Liver (tissue), 8 donors: ENCODE measurements at regions not wholly inside any gene's neighbourhood (a gene's known extent, or its start where the extent isn't known, plus 50 kb on each side); places are given as distances from the start of the nearest gene placed in this dataset.

Source experiments
- DNase-seq: peaks from one replicate; pipeline ENCODE4 v3.0.0-alpha.2; 2017; ENCODE audit warnings: low spot score
- H3K27ac ChIP-seq, 2 donors: one replicate each; pipeline ENCODE4 v1.7.0; 2013; ENCODE audit warnings: inconsistent platforms in 2 of 2, low read length in 2 of 2, control low read depth in 1 of 2, low read depth in 1 of 2, mild to moderate bottlenecking in 1 of 2
- H3K27me3 ChIP-seq, 4 donors: one replicate each; pipeline versions ENCODE4 v1.6.1 to v1.7.0; 2013; ENCODE audit warnings: low read length in 3 of 4, inconsistent platforms in 1 of 4, mild to moderate bottlenecking in 1 of 4, moderate library complexity in 1 of 4; ENCODE audit not compliant: control insufficient read depth in 4 of 4, insufficient read depth in 4 of 4
- H3K36me3 ChIP-seq, 4 donors: one replicate each; pipeline versions ENCODE4 v1.6.1 to v1.7.0; 2013; ENCODE audit warnings: low read length in 3 of 4, mild to moderate bottlenecking in 3 of 4, low read depth in 1 of 4, moderate library complexity in 1 of 4; ENCODE audit not compliant: control insufficient read depth in 4 of 4, insufficient read depth in 3 of 4
- H3K4me1 ChIP-seq, 4 donors: one replicate each; pipeline versions ENCODE4 v1.6.1 to v1.7.0; 2013; ENCODE audit warnings: low read length in 3 of 4, mild to moderate bottlenecking in 3 of 4, moderate library complexity in 1 of 4; ENCODE audit not compliant: control insufficient read depth in 4 of 4, insufficient read depth in 4 of 4
- H3K4me3 ChIP-seq, 3 donors: one replicate each; pipeline versions ENCODE4 v1.6.1 to v1.7.0; 2013; ENCODE audit warnings: low read length in 3 of 3, control low read depth in 1 of 3, low read depth in 1 of 3, mild to moderate bottlenecking in 1 of 3
- H3K9ac ChIP-seq, 2 donors: one replicate each; pipeline ENCODE4 v1.7.0; 2013; ENCODE audit warnings: low read length in 2 of 2, mild to moderate bottlenecking in 2 of 2, moderate library complexity in 2 of 2, control low read depth in 1 of 2, low read depth in 1 of 2
- H3K9me3 ChIP-seq, 4 donors: one replicate each; pipeline versions ENCODE4 v1.6.1 to v1.7.0; 2013; ENCODE audit warnings: low read length in 3 of 4; ENCODE audit not compliant: control insufficient read depth in 4 of 4
- CTCF ChIP-seq: fragments of 150-350 bp; IDR thresholded peaks from 2 replicates; pipeline ENCODE4 v1.5.1; 2017; ENCODE audit warnings: improper control_type of control experiment, low read depth, low read length; ENCODE audit not compliant: missing input control
- EGR1 ChIP-seq, 2 donors: IDR thresholded peaks; 2 replicates each; pipeline ENCODE4 v1.6.1; 2016 to 2018; ENCODE audit warnings: antibody characterized with exemption in 2 of 2, low read depth in 2 of 2
- FOXA1 ChIP-seq: IDR thresholded peaks from 2 replicates; pipeline ENCODE4 v1.6.1; 2016; ENCODE audit warnings: antibody characterized with exemption
- FOXA2 ChIP-seq: IDR thresholded peaks from 2 replicates; pipeline ENCODE4 v1.6.1; 2016; ENCODE audit warnings: antibody characterized with exemption
- HNF4A ChIP-seq, 2 donors: conservative IDR thresholded peaks; 2 replicates each; pipeline ENCODE4 v1.6.1; 2016; ENCODE audit warnings: antibody characterized with exemption in 2 of 2, mild to moderate bottlenecking in 2 of 2
- HNF4G ChIP-seq: IDR thresholded peaks from 2 replicates; pipeline ENCODE4 v1.6.1; 2016; ENCODE audit warnings: antibody characterized with exemption
- JUND ChIP-seq, 2 donors: IDR thresholded peaks; 2 replicates each; pipeline ENCODE4 v1.6.1; 2016; ENCODE audit warnings: antibody characterized with exemption in 2 of 2
- NR2F2 ChIP-seq: IDR thresholded peaks from 2 replicates; pipeline ENCODE4 v1.6.1; 2016; ENCODE audit warnings: antibody characterized with exemption
- RAD21 ChIP-seq, 2 donors: IDR thresholded peaks; 2 replicates each; pipeline ENCODE4 v1.6.1; 2016; ENCODE audit warnings: antibody characterized with exemption in 2 of 2, mild to moderate bottlenecking in 2 of 2
- REST ChIP-seq: IDR thresholded peaks from 2 replicates; pipeline ENCODE4 v1.6.1; 2016; ENCODE audit warnings: antibody characterized with exemption, mild to moderate bottlenecking
- SP1 ChIP-seq: IDR thresholded peaks from 2 replicates; pipeline ENCODE4 v1.6.1; 2018; ENCODE audit warnings: antibody characterized with exemption, mild to moderate bottlenecking
- TAF1 ChIP-seq: conservative IDR thresholded peaks from 2 replicates; pipeline ENCODE4 v1.6.1; 2016; ENCODE audit warnings: antibody characterized with exemption, mild to moderate bottlenecking
- YY1 ChIP-seq: IDR thresholded peaks from 2 replicates; pipeline ENCODE4 v1.6.1; 2016; ENCODE audit warnings: antibody characterized with exemption, mild to moderate bottlenecking
- WGBS: extraction: QIAGEN DNeasy Blood & Tissue Kit; methylation state at CpG from one replicate; pipeline ENCODE4 v1.1.7; 2013; 5-methylcytosine and 5-hydroxymethylcytosine counted together
- TF ChIP-seq, protein P1 (sequence below): IDR thresholded peaks from 2 replicates; pipeline ENCODE4 v1.6.1; 2016; ENCODE audit warnings: antibody characterized with exemption
- TF ChIP-seq, protein P2 (sequence below): IDR thresholded peaks from 2 replicates; pipeline ENCODE4 v1.6.1; 2016; ENCODE audit warnings: antibody characterized with exemption
- donor health status: healthy.
- donor health status: healthy.
- donor health status: healthy.
- donor health status: healthy.
- donor health status: healthy.

DNA sequence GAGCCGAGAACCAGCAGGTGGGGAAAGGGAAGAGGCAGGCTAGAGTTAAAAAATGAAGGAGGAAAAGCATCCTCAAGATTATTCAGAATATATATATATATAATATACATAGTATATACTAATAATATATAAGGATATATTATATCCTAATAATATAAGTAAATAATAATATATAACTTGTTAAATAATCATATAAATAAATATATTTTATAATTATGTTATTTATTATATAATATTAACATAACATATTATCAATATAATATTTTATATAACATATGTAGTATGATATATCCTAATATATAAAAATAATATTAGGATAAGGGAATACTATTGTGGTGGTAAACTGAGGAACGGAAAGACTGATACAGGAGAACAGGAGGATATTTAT, 171.8 kb downstream of the TRIM27 start:
- Histone ChIP-seq H3K9ac (no peak overlapping the region), H3K9me3 (peaks cover 0 to 10% (median 3%) of the 10 kb centered on the region in 4 donors), H3K4me3 (no peak overlapping the region), H3K4me1 (no peaks in the 10 kb centered on the region), H3K27ac (no peak overlapping the region), H3K36me3 (no peaks in the 10 kb centered on the region), H3K27me3 (peaks cover 0 to 8% (median 5%) of the 10 kb centered on the region in 4 donors)
- TF ChIP-seq NR2F2 (no peak), RAD21 (IDR thresholded peaks at IDR 0.05) (no peak), SP1 (no peak), FOXA1 (no peak), CTCF (no peak), YY1 (no peak), FOXA2 (no peak), EGR1 (IDR thresholded peaks at IDR 0.05; ENCODE audit: low read depth in 2 of 2) (no peak), REST (no peak), TAF1 (no peak), HNF4G (no peak), JUND (IDR thresholded peaks at IDR 0.05) (no peak), HNF4A (conservative IDR thresholded peaks at IDR 0.05) (no peak)
- TF ChIP-seq, protein P1, sequence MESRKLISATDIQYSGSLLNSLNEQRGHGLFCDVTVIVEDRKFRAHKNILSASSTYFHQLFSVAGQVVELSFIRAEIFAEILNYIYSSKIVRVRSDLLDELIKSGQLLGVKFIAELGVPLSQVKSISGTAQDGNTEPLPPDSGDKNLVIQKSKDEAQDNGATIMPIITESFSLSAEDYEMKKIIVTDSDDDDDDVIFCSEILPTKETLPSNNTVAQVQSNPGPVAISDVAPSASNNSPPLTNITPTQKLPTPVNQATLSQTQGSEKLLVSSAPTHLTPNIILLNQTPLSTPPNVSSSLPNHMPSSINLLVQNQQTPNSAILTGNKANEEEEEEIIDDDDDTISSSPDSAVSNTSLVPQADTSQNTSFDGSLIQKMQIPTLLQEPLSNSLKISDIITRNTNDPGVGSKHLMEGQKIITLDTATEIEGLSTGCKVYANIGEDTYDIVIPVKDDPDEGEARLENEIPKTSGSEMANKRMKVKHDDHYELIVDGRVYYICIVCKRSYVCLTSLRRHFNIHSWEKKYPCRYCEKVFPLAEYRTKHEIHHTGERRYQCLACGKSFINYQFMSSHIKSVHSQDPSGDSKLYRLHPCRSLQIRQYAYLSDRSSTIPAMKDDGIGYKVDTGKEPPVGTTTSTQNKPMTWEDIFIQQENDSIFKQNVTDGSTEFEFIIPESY: no peak
- TF ChIP-seq, protein P2, sequence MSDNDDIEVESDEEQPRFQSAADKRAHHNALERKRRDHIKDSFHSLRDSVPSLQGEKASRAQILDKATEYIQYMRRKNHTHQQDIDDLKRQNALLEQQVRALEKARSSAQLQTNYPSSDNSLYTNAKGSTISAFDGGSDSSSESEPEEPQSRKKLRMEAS: no peak
- DNase-seq: no peak
- WGBS: 77% methylated on average over 2 of the region's 2 CpGs

- Histone ChIP-seq H3K27ac (no peak overlapping the region), H3K27me3 (peaks cover 0 to 9% (median 3%) of the 10 kb centered on the region in 4 donors), H3K36me3 (no peaks in the 10 kb centered on the region), H3K4me3 (no peak overlapping the region), H3K9me3 (no peaks in the 10 kb centered on the region), H3K9ac (no peak overlapping the region), H3K4me1 (no peaks in the 10 kb centered on the region)
- TF ChIP-seq SP1 (no peak), REST (no peak), JUND (IDR thresholded peaks at IDR 0.05) (no peak), HNF4A (conservative IDR thresholded peaks at IDR 0.05) (no peak), CTCF (no peak)
- TF ChIP-seq, protein P2: no peak
- TF ChIP-seq, protein P1: no peak
- 37% methylated on average over 33 of the region's 33 CpGs for WGBS
- no peak for DNase-seq
Measured at GRCh38 chr6:28757429-28758045, 166.2 kb downstream of the TRIM27 start.
